HG03095 (cell line): ENCODE measurements at regions not wholly inside any gene's neighbourhood (a gene's known extent, or its start where the extent isn't known, plus 50 kb on each side); places are given as distances from the start of the nearest gene placed in this dataset.

Experiments used
- ATAC-seq: cut with Tn5 transposase; IDR thresholded peaks from one replicate; pipeline ENCODE4 v1.9.1; 2021; ENCODE audit warnings: moderate library complexity; ENCODE audit not compliant: unreplicated experiment

DNA sequence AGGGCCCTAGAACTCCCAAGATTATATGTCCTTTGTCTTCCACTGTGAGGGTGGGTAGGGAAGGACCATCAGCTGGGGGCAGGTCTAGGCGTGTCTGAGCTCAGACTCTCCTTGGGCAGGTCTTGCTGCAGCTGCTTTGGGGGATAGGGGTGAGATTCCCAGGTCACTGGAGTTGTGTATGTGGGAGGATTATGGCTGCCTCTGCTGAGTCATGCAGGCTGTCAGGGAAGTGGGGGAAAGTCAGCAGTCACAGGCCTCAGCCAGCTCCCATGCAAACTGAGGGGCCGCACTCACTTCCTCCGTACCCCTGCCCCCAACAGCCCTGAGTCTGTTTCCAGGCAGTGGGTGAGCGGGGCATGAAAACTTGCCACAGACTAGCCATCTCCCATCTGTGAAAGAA lies 600.8 kb downstream of the DIAPH3 start:
- ATAC-seq, result no peak

DNA sequence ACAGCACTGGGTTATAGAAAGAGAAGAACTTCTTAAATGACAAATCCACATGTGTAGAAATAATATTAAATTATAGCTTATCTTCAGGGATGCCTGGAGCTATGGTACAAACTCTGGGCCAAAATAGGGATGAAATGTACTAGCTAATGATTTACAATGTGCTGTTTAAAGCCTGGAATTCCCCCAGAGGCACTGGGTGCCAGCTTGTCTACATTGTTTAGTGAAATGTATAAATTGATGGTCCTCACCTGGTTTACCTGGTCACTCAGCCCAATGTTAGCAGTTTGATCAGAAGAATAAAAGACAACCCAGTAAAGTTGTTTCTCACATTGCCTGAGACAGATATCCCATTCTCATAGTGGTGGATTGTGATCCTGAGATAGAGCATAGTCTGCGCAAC lies 597.2 kb downstream of the DIAPH3 start:
- no peak for ATAC-seq

DNA sequence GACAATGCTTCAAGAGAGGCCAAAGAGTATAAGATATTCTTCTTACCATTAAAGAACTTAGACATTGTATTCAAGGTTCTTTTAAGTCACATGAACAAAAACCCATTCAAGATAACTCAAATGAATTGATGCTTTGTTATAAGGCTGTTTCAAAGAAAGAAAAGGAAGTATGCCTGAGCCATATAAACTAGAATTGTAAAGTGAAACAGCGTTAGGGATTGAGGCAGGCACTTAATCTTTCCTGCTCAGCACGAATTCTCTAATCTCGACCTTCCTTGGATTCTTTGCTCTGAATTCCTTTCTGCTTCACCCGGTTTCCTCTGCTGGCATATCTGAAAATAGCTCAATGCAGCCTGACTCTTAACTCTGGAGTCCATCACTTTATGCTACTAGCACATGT lies 595.4 kb downstream of the DIAPH3 start:
- ATAC-seq, result no peak

GRCh38 chr13:59570204-59570603 lies 593.5 kb downstream of the DIAPH3 start:
- no peak for ATAC-seq

DNA sequence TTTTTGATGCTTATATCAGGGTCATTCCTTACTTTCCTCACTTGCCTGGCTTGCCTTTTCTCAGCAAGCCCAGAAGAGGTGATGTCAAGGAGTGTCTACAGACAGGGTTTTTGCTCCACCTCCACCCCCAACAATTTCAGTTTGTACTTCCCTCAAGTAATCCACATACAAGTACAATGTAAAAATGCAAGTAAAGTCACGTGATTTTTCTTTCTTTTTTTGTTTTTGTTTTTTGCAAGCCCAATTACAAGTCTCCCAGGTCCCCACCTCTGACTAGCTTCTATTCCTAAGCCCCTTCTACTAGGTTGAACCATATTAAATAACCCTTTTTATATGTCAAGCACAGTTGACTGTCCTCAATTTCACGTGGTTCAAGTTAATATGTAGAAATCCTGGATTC lies 579.6 kb downstream of the DIAPH3 start:
- no peak for ATAC-seq

DNA sequence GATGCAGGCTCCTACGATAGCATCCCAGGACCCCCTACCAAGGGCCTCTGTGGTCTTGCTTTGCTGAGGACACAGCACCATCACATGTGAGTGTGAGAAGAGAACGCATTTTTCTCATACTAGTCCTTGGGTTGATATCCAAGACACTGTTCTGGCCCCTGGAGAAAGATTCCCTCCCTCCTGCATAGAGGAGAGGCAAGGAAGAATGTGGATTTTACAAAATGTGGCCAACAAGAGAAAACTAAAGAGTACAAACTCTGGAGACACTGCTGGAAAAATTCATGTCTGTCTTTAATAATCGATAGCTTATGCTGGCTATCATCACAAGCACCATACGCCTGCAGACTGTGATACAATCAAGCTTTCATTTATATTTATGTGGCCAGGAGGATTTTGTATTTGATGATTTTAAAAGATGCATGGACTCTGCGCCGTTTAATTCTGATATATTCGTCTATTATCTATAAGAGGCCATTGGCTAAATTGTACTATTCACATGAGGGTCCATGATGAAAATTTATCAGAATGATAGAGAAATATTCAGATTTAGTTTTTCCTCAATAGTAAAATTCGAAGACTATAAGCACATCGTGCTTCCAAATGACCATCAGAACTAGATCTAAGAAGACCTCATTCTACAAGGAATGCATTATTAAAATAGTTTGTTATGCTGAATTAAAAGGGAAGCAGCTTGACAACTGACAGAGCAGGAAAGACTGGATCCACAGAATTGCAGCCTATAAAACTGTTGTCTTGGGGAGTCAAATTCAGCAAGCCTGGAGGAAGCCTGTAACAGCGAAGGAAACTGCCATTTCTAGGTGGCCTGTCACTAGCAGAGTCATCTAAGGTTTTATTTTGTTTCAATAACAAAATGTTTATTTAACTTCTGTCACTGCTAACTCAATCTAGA lies 578.7 kb downstream of the DIAPH3 start:
- ATAC-seq, result no peak

GRCh38 chr13:59587030-59587429 lies 576.7 kb downstream of the DIAPH3 start:
- no peak for ATAC-seq

GRCh38 chr13:59587971-59588716 lies 575.6 kb downstream of the DIAPH3 start:
- ATAC-seq, result no peak

DNA sequence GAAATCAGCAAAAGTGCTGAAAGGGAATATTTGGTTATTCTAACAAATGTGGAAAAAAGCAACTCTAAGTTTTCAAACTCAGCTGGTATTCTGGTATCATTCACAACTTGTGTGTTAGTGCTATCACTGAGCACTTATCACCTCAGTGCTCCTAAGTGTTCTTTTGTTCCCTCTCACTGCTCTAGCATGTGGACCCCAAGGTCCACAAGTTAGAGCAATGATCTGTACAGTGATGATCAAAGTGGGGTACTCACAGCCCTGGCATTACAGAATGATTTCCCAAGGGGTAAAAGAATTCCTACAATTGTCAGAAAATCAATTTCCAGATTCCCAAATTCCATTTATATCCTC lies 575.0 kb downstream of the DIAPH3 start:
- no peak for ATAC-seq

GRCh38 chr13:59601993-59602392 lies 561.7 kb downstream of the DIAPH3 start:
- no peak for ATAC-seq

DNA sequence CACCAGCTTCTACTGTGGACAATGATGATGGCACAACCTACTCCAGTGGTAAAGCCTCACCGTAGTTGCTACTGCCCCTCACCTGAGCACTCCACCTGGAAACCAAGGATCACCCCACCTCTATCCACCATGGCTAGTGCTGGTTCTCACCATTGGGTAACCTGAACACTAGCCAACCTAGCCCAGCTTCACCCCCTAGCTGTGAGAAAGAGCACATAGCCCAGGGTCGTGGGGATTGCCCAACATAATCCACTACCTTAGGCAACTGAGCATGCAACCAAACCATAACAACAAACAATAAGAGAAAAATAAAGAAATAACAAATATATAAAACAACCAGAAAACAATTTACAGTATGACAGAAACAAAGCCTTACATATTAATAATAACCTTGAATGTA lies 560.1 kb downstream of the DIAPH3 start:
- ATAC-seq, result no peak

- no peak for ATAC-seq
Measured at GRCh38 chr13:59607172-59607571, 556.6 kb downstream of the DIAPH3 start.

GRCh38 chr13:59607780-59608233 lies 555.9 kb downstream of the DIAPH3 start:
- ATAC-seq, result no peak

DNA sequence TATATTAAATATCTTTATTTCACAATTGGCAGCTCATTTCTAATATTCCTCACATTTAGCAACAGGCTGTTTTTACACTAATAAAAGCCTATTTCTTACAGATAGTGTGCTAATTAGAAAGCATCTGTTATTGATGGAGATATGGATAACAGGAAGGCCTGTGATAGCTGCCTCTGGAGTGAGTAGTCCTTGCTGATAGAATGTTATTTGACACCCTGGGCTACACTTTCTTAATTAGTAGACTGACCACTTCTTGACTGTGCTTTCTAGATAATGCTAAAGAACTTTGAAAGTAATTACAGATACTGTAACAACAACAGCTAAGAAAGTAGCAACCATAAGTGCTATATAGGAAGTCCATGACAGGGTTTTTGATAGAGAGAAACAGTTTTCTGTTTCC lies 554.3 kb downstream of the DIAPH3 start:
- ATAC-seq, result no peak
